ENCODE measurements at regions not wholly inside any gene's neighbourhood (a gene's known extent, or its start where the extent isn't known, plus 50 kb on each side); places are given as distances from the start of the nearest gene placed in this dataset.

GRCh38 chr5:27963050-27963783, 924.8 kb upstream of the CDH9 start:
- TF ChIP-seq ARNTL (CRISPR knock-in tag; IDR thresholded peaks at IDR 0.05; ENCODE audit: borderline replicate concordance, low read depth) (no peak), ZFP30 (CRISPR knock-in tag; IDR thresholded peaks at IDR 0.05) (no peak), PATZ1 (CRISPR knock-in tag; IDR thresholded peaks at IDR 0.05; ENCODE audit: borderline replicate concordance) (no peak), TSHZ2 (CRISPR knock-in tag; IDR thresholded peaks at IDR 0.05) (no peak), OSR1 (CRISPR knock-in tag; IDR thresholded peaks at IDR 0.05) (no peak), CSRNP3 (CRISPR knock-in tag; IDR thresholded peaks at IDR 0.05) (no peak), ZFP3 (CRISPR knock-in tag; IDR thresholded peaks at IDR 0.05) (no peak), PPARA (CRISPR knock-in tag; IDR thresholded peaks at IDR 0.05; ENCODE audit: borderline replicate concordance) (no peak), GLIS3 (CRISPR knock-in tag; IDR thresholded peaks at IDR 0.05) (no peak), CREB5 (CRISPR knock-in tag; IDR thresholded peaks at IDR 0.05; ENCODE audit: low read depth) (no peak), ISL1 (CRISPR knock-in tag; IDR thresholded peaks at IDR 0.05) (no peak)
- ATAC-seq = no peak

GRCh38 chr5:27962198-27962597, 923.8 kb upstream of the CDH9 start:
- no peak for ATAC-seq
- no peak for TF ChIP-seq GLIS3 (CRISPR knock-in tag; IDR thresholded peaks at IDR 0.05)
- TF ChIP-seq TOX (CRISPR knock-in tag; IDR thresholded peaks at IDR 0.05; ENCODE audit: borderline replicate concordance) = no peak
- TF ChIP-seq OSR1 (CRISPR knock-in tag; IDR thresholded peaks at IDR 0.05) = no peak
- TF ChIP-seq ISL1 (CRISPR knock-in tag; IDR thresholded peaks at IDR 0.05) = no peak
- TF ChIP-seq ARNTL (CRISPR knock-in tag; IDR thresholded peaks at IDR 0.05; ENCODE audit: borderline replicate concordance, low read depth) = no peak
- TF ChIP-seq PPARA (CRISPR knock-in tag; IDR thresholded peaks at IDR 0.05; ENCODE audit: borderline replicate concordance) = no peak
- TF ChIP-seq ZFP30 (CRISPR knock-in tag; IDR thresholded peaks at IDR 0.05) = no peak
- no peak for TF ChIP-seq ZNF565 (CRISPR knock-in tag; conservative IDR thresholded peaks at IDR 0.05; ENCODE audit: low read depth)
- no peak for TF ChIP-seq TCF4 (CRISPR knock-in tag; IDR thresholded peaks at IDR 0.05; ENCODE audit: borderline replicate concordance)
- no peak for TF ChIP-seq CSDC2 (CRISPR knock-in tag; IDR thresholded peaks at IDR 0.05)
- TF ChIP-seq CSRNP3 (CRISPR knock-in tag; IDR thresholded peaks at IDR 0.05) = no peak
- TF ChIP-seq ZNF8 (CRISPR knock-in tag; IDR thresholded peaks at IDR 0.05) = no peak
- no peak for TF ChIP-seq SNAI2 (CRISPR knock-in tag; IDR thresholded peaks at IDR 0.05)
- TF ChIP-seq POU6F1 (CRISPR knock-in tag; IDR thresholded peaks at IDR 0.05; ENCODE audit: borderline replicate concordance, low read depth) = no peak
- no peak for TF ChIP-seq ESRRG (CRISPR knock-in tag; IDR thresholded peaks at IDR 0.05)
- TF ChIP-seq CREB5 (CRISPR knock-in tag; IDR thresholded peaks at IDR 0.05; ENCODE audit: low read depth) = no peak
- TF ChIP-seq ZC3H10 (CRISPR knock-in tag; IDR thresholded peaks at IDR 0.05) = no peak
- no peak for TF ChIP-seq BACH2 (CRISPR knock-in tag; IDR thresholded peaks at IDR 0.05; ENCODE audit: borderline replicate concordance)
- no peak for TF ChIP-seq TSHZ2 (CRISPR knock-in tag; IDR thresholded peaks at IDR 0.05)
- TF ChIP-seq ZFP3 (CRISPR knock-in tag; IDR thresholded peaks at IDR 0.05) = no peak

All from SK-N-SH treated with all-trans-retinoic acid at 6 μM for 48 hours (cell line).